Pons (tissue), 1 donor: ENCODE measurements at regions not wholly inside any gene's neighbourhood (a gene's known extent, or its start where the extent isn't known, plus 50 kb on each side); places are given as distances from the start of the nearest gene placed in this dataset.
A peak's percentile ranks its signal among the peaks of the same experiment; 100 is the strongest.

ENCODE experiments used
- DNase-seq: peaks from one replicate; pipeline ENCODE4 v3.0.0-alpha.2; 2016; ENCODE audit warnings: low spot score

- no peak for DNase-seq
Observed at GRCh38 chr7:22002726-22003125, 57.0 kb upstream of the CDCA7L start.

- DNase-seq: peak; percentile 86
Observed at GRCh38 chr7:22001345-22002004, 55.8 kb upstream of the CDCA7L start.

- DNase-seq: no peak
Observed at GRCh38 chr7:21999896-22000295, 54.2 kb upstream of the CDCA7L start.

GRCh38 chr7:21996641-21997040 lies 50.9 kb upstream of the CDCA7L start:
- no peak for DNase-seq
